ENCODE measurements at regions not wholly inside any gene's neighbourhood (a gene's known extent, or its start where the extent isn't known, plus 50 kb on each side); places are given as distances from the start of the nearest gene placed in this dataset.

GRCh38 chr6:50437901-50438300 lies 275.4 kb upstream of the TFAP2D start:
- TF ChIP-seq CTCF (IDR thresholded peaks at IDR 0.05; ENCODE audit: low read depth, low read length), result no peak
- TF ChIP-seq EZH2phosphoT487 (IDR thresholded peaks at IDR 0.05; ENCODE audit: low read depth), result no peak
